ENCODE measurements at regions not wholly inside any gene's neighbourhood (a gene's known extent, or its start where the extent isn't known, plus 50 kb on each side); places are given as distances from the start of the nearest gene placed in this dataset.

DNA sequence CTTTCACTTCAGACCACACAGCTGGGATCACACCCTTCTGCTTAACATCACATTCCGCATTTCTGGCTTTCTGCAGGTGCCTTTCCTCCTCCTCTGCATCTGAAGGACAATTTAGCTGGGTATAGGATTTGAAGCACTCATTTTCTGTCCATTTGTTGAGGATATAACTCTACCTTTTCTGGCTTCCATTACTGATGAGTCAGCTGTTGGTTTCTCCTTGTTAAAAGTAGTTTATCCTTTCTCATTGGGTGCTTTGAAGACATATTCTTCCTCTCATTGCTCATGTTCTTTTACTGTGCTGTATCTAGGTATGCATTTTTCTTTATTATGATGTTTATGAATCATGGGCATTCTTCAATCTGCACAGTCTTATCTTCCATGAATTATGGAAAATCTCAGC lies 199.3 kb upstream of the SOX1 start:
- no TSS peak for BruUV-seq (replicated peaks)
- TF ChIP-seq, protein P1, sequence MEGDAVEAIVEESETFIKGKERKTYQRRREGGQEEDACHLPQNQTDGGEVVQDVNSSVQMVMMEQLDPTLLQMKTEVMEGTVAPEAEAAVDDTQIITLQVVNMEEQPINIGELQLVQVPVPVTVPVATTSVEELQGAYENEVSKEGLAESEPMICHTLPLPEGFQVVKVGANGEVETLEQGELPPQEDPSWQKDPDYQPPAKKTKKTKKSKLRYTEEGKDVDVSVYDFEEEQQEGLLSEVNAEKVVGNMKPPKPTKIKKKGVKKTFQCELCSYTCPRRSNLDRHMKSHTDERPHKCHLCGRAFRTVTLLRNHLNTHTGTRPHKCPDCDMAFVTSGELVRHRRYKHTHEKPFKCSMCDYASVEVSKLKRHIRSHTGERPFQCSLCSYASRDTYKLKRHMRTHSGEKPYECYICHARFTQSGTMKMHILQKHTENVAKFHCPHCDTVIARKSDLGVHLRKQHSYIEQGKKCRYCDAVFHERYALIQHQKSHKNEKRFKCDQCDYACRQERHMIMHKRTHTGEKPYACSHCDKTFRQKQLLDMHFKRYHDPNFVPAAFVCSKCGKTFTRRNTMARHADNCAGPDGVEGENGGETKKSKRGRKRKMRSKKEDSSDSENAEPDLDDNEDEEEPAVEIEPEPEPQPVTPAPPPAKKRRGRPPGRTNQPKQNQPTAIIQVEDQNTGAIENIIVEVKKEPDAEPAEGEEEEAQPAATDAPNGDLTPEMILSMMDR (IDR thresholded peaks at IDR 0.05; ENCODE audit: unreplicated experiment), result no peak
- H3K27me3 Mint-ChIP-seq (ENCODE audit: unreplicated experiment), result no peaks in the 10 kb centered on the region
- intact Hi-C loops (cut with micrococcal nuclease; ENCODE audit: unreplicated experiment), result no loop called here
- no peak overlapping the region for H3K27ac Mint-ChIP-seq (ENCODE audit: unreplicated experiment)
- H3K4me1 Mint-ChIP-seq (ENCODE audit: low read depth, unreplicated experiment), result no peaks in the 10 kb centered on the region
- DNase-seq, result no peak
- CTCF ChIA-PET, result no interaction called here
- H3K9me3 Mint-ChIP-seq (ENCODE audit: low read depth, unreplicated experiment), result peaks cover 6% of the 10 kb centered on the region
- no peaks in the 10 kb centered on the region for H3K36me3 Mint-ChIP-seq (ENCODE audit: insufficient read depth, unreplicated experiment)
- no peak overlapping the region for H3K4me3 Mint-ChIP-seq (ENCODE audit: low read depth, unreplicated experiment)

DNA sequence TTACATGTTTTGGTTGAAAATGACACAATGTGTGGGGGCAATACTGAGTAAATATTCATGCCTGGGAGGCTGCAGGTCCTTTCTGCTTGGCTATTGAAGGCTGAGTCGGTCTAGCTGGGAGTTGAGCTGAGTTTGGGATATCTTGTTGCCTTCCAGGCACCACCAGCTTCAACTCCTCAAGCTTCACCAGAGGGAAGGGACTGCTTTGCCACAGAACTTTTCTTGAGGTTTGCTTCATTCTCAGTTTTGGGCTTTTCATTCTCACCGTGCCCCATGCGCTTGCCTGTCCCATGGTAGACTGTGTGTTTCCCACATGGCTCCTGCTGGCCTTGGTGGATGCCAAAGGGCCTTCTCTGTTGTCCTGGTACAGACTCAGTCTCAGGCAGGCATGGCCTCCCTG lies 198.2 kb upstream of the SOX1 start:
- no peak for DNase-seq
- Mint-ChIP-seq H3K9me3 (ENCODE audit: low read depth, unreplicated experiment) (peaks cover 6% of the 10 kb centered on the region), H3K4me3 (ENCODE audit: low read depth, unreplicated experiment) (no peak overlapping the region), H3K4me1 (ENCODE audit: low read depth, unreplicated experiment) (no peaks in the 10 kb centered on the region), H3K27me3 (ENCODE audit: unreplicated experiment) (no peaks in the 10 kb centered on the region), H3K27ac (ENCODE audit: unreplicated experiment) (no peak overlapping the region), H3K36me3 (ENCODE audit: insufficient read depth, unreplicated experiment) (no peaks in the 10 kb centered on the region)
- intact Hi-C loops (cut with micrococcal nuclease; ENCODE audit: unreplicated experiment), result no loop called here
- CTCF ChIA-PET, result no interaction called here
- TF ChIP-seq, protein P1 (IDR thresholded peaks at IDR 0.05; ENCODE audit: unreplicated experiment), result no peak
- BruUV-seq (replicated peaks), result no TSS peak

DNA sequence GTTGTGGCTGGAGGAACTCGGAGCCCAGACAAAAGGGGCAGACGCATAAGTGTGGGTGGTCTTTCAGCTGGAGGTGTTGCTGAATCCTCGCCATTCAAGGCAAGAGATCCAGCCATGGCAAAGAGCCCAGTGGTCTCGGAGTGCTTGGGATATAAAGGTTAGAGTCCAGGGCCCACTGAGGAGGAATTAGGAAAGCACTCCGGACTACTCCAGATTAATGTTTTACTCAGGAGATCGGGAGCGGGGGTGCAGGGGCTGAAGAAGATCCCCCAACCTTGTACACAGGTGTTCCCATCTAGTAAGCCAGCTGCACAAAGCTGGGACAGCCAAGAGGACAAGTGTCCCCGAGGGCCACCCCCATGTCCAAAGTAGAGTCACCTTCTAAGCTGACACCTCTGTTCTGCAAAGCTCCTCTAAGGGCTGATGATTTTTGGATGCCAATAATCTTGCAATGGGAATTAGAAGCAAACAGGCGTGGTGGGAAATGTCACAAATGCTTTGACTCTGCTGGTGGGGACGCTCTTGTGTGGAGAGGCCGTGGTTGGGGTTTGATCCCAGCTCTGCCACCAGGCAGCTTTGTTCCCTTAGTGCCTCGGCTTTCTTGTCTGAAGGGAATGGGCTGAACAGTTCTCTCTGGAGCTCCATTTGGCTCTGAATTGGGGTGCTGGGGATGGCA lies 194.3 kb upstream of the SOX1 start:
- H3K36me3 Mint-ChIP-seq (ENCODE audit: insufficient read depth, unreplicated experiment), result no peaks in the 10 kb centered on the region
- intact Hi-C loops (cut with micrococcal nuclease; ENCODE audit: unreplicated experiment), result no loop called here
- no peak overlapping the region for H3K27ac Mint-ChIP-seq (ENCODE audit: unreplicated experiment)
- H3K4me1 Mint-ChIP-seq (ENCODE audit: low read depth, unreplicated experiment), result no peaks in the 10 kb centered on the region
- no peaks in the 10 kb centered on the region for H3K27me3 Mint-ChIP-seq (ENCODE audit: unreplicated experiment)
- no peak for DNase-seq
- TF ChIP-seq, protein P1 (IDR thresholded peaks at IDR 0.05; ENCODE audit: unreplicated experiment), result no peak
- no TSS peak for BruUV-seq (replicated peaks)
- H3K4me3 Mint-ChIP-seq (ENCODE audit: low read depth, unreplicated experiment), result no peak overlapping the region
- H3K9me3 Mint-ChIP-seq (ENCODE audit: low read depth, unreplicated experiment), result peaks cover 6% of the 10 kb centered on the region
- CTCF ChIA-PET, result no interaction called here

DNA sequence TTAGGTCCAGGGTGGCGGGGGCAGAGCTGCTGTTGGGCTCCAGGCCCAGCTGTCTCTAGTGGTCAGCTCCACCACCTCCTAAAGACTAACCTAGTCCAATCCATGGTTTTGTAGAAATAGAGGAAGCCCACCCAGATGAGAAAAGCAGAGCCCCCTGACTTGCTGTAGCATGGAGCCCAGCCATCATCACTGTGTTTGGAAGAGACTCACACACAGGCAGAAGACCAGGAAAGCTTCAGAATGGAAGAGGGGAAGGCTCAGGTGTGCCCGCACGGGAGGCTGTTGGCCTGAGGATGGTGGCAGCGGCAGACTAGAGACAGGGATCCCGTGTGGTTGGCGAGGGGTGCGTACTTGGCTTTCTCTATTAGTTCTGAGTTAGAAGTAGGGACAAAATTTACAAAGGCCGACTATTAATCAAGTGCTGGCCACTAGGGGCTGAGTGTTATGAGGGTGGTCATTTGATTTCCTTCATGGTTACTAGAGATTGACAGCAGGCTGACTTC lies 193.2 kb upstream of the SOX1 start:
- no peak overlapping the region for H3K27ac Mint-ChIP-seq (ENCODE audit: unreplicated experiment)
- CTCF ChIA-PET, result no interaction called here
- no peaks in the 10 kb centered on the region for H3K27me3 Mint-ChIP-seq (ENCODE audit: unreplicated experiment)
- H3K9me3 Mint-ChIP-seq (ENCODE audit: low read depth, unreplicated experiment), result no peaks in the 10 kb centered on the region
- no peaks in the 10 kb centered on the region for H3K36me3 Mint-ChIP-seq (ENCODE audit: insufficient read depth, unreplicated experiment)
- H3K4me1 Mint-ChIP-seq (ENCODE audit: low read depth, unreplicated experiment), result no peaks in the 10 kb centered on the region
- no peak overlapping the region for H3K4me3 Mint-ChIP-seq (ENCODE audit: low read depth, unreplicated experiment)
- intact Hi-C loops (cut with micrococcal nuclease; ENCODE audit: unreplicated experiment), result no loop called here
- DNase-seq, result no peak
- TF ChIP-seq, protein P1 (IDR thresholded peaks at IDR 0.05; ENCODE audit: unreplicated experiment), result no peak
- no TSS peak for BruUV-seq (replicated peaks)

Data from Calu3 (cell line).